ENCODE measurements at regions not wholly inside any gene's neighbourhood (a gene's known extent, or its start where the extent isn't known, plus 50 kb on each side); places are given as distances from the start of the nearest gene placed in this dataset.

GRCh38 chr13:52961987-52962386 is 66.6 kb upstream of the OLFM4 start:
- no peak overlapping the region for H3K4me3 Mint-ChIP-seq
- no peaks in the 10 kb centered on the region for H3K9me3 Mint-ChIP-seq
- POLR2A ChIA-PET, result no interaction called here

GRCh38 chr13:52961256-52961910 is 67.2 kb upstream of the OLFM4 start:
- H3K27ac Mint-ChIP-seq, result no peak overlapping the region
- CTCF ChIA-PET, result interaction anchor here (0.6 kb wide), 1 partner anchor 351 kb away, joined by 3 read pairs; no protein-coding TSS in a partner anchor
- intact Hi-C loops (cut with micrococcal nuclease), result no loop called here

More at GRCh38 chr13:52961987-52962386, 66.6 kb upstream of the OLFM4 start:
- no peak for TF ChIP-seq CTCF (IDR thresholded peaks at IDR 0.05)
- no peaks in the 10 kb centered on the region for H3K36me3 Mint-ChIP-seq (ENCODE audit: low read depth)
- intact Hi-C loops (cut with micrococcal nuclease), result no loop called here
- H3K27ac Mint-ChIP-seq, result no peak overlapping the region
- ATAC-seq, result no peak
- peaks cover 2% of the 10 kb centered on the region for H3K27me3 Mint-ChIP-seq
- no peak for DNase-seq
- H3K4me1 Mint-ChIP-seq (ENCODE audit: low read depth), result no peaks in the 10 kb centered on the region
- CTCF ChIA-PET, result interaction anchor here (0.6 to 1.0 kb wide), 2 partner anchors 65 to 351 kb away, joined by 3 read pairs; no protein-coding TSS in a partner anchor

GRCh38 chr13:52955472-52955874 is 73.1 kb upstream of the OLFM4 start:
- DNase-seq (no peak), ATAC-seq (no peak)
- H3K4me1 Mint-ChIP-seq (ENCODE audit: low read depth), result no peaks in the 10 kb centered on the region
- H3K9me3 Mint-ChIP-seq, result no peaks in the 10 kb centered on the region
- peaks cover 4% of the 10 kb centered on the region for H3K27me3 Mint-ChIP-seq
- no peaks in the 10 kb centered on the region for H3K36me3 Mint-ChIP-seq (ENCODE audit: low read depth)
- H3K4me3 Mint-ChIP-seq, result no peak overlapping the region
- ChIA-PET CTCF (interaction anchor here (4.5 kb wide), 1 partner anchor 13 kb away, joined by 27 read pairs; no protein-coding TSS in a partner anchor), POLR2A (interaction anchor here (0.6 kb wide), 1 partner anchor 326 kb away, joined by 4 read pairs; no protein-coding TSS in a partner anchor)
- TF ChIP-seq CTCF (IDR thresholded peaks at IDR 0.05), result no peak
- no peak overlapping the region for H3K27ac Mint-ChIP-seq
- intact Hi-C loops (cut with micrococcal nuclease), result no loop called here

More at GRCh38 chr13:52961256-52961910, 67.2 kb upstream of the OLFM4 start:
- Mint-ChIP-seq H3K27me3 (peaks cover 2% of the 10 kb centered on the region), H3K4me3 (no peak overlapping the region), H3K9me3 (no peaks in the 10 kb centered on the region), H3K36me3 (ENCODE audit: low read depth) (no peaks in the 10 kb centered on the region), H3K4me1 (ENCODE audit: low read depth) (no peaks in the 10 kb centered on the region)
- no peak for ATAC-seq
- no peak for TF ChIP-seq CTCF (IDR thresholded peaks at IDR 0.05)
- DNase-seq, result no peak
- POLR2A ChIA-PET, result no interaction called here

- peaks cover 4% of the 10 kb centered on the region for H3K27me3 Mint-ChIP-seq
- H3K4me1 Mint-ChIP-seq (ENCODE audit: low read depth), result no peaks in the 10 kb centered on the region
- no peaks in the 10 kb centered on the region for H3K36me3 Mint-ChIP-seq (ENCODE audit: low read depth)
- TF ChIP-seq CTCF (IDR thresholded peaks at IDR 0.05), result no peak
- ChIA-PET POLR2A (no interaction called here), CTCF (interaction anchor here (4.5 kb wide), 1 partner anchor 13 kb away, joined by 27 read pairs; no protein-coding TSS in a partner anchor)
- intact Hi-C loops (cut with micrococcal nuclease), result no loop called here
- H3K9me3 Mint-ChIP-seq, result no peaks in the 10 kb centered on the region
- no peak overlapping the region for H3K27ac Mint-ChIP-seq
- DNase-seq (no peak), ATAC-seq (no peak)
- H3K4me3 Mint-ChIP-seq, result no peak overlapping the region
Measured at GRCh38 chr13:52954838-52955237, 73.8 kb upstream of the OLFM4 start.

GRCh38 chr13:52950436-52950956 is 78.1 kb upstream of the OLFM4 start:
- intact Hi-C loops (cut with micrococcal nuclease), result no loop called here
- Mint-ChIP-seq H3K4me1 (ENCODE audit: low read depth) (no peaks in the 10 kb centered on the region), H3K27ac (no peak overlapping the region), H3K9me3 (no peaks in the 10 kb centered on the region), H3K36me3 (ENCODE audit: low read depth) (no peaks in the 10 kb centered on the region), H3K27me3 (peaks cover 2% of the 10 kb centered on the region), H3K4me3 (no peak overlapping the region)
- DNase-seq (no peak), ATAC-seq (no peak)
- CTCF ChIA-PET, result no interaction called here
- POLR2A ChIA-PET, result no interaction called here
- TF ChIP-seq CTCF (IDR thresholded peaks at IDR 0.05), result no peak
